HT1080 (cell line): ENCODE measurements at regions not wholly inside any gene's neighbourhood (a gene's known extent, or its start where the extent isn't known, plus 50 kb on each side); places are given as distances from the start of the nearest gene placed in this dataset.
A peak's percentile ranks its signal among the peaks of the same experiment; 100 is the strongest.

Experiments used
- DNase-seq: peaks from one replicate; pipeline ENCODE4 v3.0.0-alpha.2; 2015; ENCODE audit warnings: low read depth

GRCh38 chr4:126298271-126298670 is 983.5 kb downstream of the FAT4 start:
- DNase-seq = no peak

GRCh38 chr4:126306152-126306869 is 991.6 kb downstream of the FAT4 start:
- DNase-seq = no peak

- no peak for DNase-seq
These were observed 1003.6 kb downstream of the FAT4 start for GRCh38 chr4:126318376-126318775.

GRCh38 chr4:126328914-126329313 is 1014.2 kb downstream of the FAT4 start:
- DNase-seq = no peak

GRCh38 chr4:126338548-126338947 is 1023.8 kb downstream of the FAT4 start:
- DNase-seq = no peak

GRCh38 chr4:126341927-126342326 is 1027.2 kb downstream of the FAT4 start:
- DNase-seq = no peak

- DNase-seq = no peak
These were observed 1029.7 kb downstream of the FAT4 start for GRCh38 chr4:126344472-126344871.

GRCh38 chr4:126346654-126347053 is 1031.9 kb downstream of the FAT4 start:
- DNase-seq = no peak

GRCh38 chr4:126354784-126355183 is 1040.0 kb downstream of the FAT4 start:
- no peak for DNase-seq

- no peak for DNase-seq
These were observed 1043.3 kb downstream of the FAT4 start for GRCh38 chr4:126358041-126358440.

- DNase-seq = no peak
These were observed 1046.5 kb downstream of the FAT4 start for GRCh38 chr4:126361287-126361686.

- DNase-seq = no peak
These were observed 1049.7 kb downstream of the FAT4 start for GRCh38 chr4:126364311-126364911.

GRCh38 chr4:126369076-126369475 is 1054.3 kb downstream of the FAT4 start:
- DNase-seq = no peak

- DNase-seq = no peak
These were observed 1057.9 kb downstream of the FAT4 start for GRCh38 chr4:126372634-126373033.

- no peak for DNase-seq
These were observed 1060.8 kb downstream of the FAT4 start for GRCh38 chr4:126375462-126376054.

GRCh38 chr4:126385954-126386353 is 1071.2 kb downstream of the FAT4 start:
- no peak for DNase-seq

- peak; percentile 58 for DNase-seq
These were observed 1071.8 kb downstream of the FAT4 start for GRCh38 chr4:126386512-126386911.

GRCh38 chr4:126395664-126396063 is 1080.9 kb downstream of the FAT4 start:
- peak; percentile 75 for DNase-seq

- DNase-seq = no peak
These were observed 1081.4 kb downstream of the FAT4 start for GRCh38 chr4:126396121-126396520.

GRCh38 chr4:126396703-126397102 is 1081.9 kb downstream of the FAT4 start:
- DNase-seq = no peak

- DNase-seq = peak; percentile 40
These were observed 1089.8 kb downstream of the FAT4 start for GRCh38 chr4:126404549-126404948.

GRCh38 chr4:126405369-126405982 is 1090.7 kb downstream of the FAT4 start:
- DNase-seq = peak; percentile 11
